Kasumi-1 (cell line): ENCODE measurements at regions not wholly inside any gene's neighbourhood (a gene's known extent, or its start where the extent isn't known, plus 50 kb on each side); places are given as distances from the start of the nearest gene placed in this dataset.

Experiments used
- DNase-seq, 2 experiments: peaks; one replicate each; lab custom pipeline; 2025; lab: John Stamatoyannopoulos, UW

DNA sequence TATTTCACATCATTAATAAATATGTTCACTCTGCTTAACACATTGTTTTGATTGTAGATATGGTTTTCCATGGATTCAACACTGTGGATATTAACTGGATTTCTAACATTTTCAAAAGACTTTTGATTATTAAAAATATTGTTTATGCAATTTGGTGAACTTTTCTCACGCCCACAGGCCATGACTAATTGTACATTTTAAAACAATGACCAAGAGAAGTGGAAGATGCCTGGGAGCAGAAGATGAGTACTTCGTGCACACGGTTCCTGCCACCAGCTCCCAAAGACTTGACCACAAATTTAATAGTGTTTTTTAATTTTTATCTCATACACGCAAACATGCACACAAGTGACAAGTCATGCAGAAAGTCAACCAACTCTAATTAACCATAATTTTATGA is 451.0 kb upstream of the ADARB2 start:
- no peak for DNase-seq

DNA sequence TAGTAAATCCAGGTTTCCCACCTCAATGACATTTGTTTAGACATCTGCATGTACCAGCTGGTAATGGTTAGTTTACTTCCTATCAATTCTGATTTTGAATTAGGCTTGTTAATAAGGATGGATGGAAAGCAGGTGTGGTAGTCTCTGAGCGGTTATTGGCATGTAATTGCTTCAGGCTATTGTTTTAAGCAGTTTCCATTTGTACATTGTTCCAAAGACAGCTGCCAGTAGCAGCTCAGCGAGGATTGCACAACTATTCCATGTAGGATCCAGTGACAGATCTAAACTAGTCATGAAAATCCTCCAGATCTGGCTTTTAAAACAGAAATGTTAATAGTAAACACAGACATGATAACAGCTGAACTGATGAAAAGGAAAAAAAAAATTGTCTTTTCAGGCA is 436.0 kb upstream of the ADARB2 start:
- DNase-seq = no peak

DNA sequence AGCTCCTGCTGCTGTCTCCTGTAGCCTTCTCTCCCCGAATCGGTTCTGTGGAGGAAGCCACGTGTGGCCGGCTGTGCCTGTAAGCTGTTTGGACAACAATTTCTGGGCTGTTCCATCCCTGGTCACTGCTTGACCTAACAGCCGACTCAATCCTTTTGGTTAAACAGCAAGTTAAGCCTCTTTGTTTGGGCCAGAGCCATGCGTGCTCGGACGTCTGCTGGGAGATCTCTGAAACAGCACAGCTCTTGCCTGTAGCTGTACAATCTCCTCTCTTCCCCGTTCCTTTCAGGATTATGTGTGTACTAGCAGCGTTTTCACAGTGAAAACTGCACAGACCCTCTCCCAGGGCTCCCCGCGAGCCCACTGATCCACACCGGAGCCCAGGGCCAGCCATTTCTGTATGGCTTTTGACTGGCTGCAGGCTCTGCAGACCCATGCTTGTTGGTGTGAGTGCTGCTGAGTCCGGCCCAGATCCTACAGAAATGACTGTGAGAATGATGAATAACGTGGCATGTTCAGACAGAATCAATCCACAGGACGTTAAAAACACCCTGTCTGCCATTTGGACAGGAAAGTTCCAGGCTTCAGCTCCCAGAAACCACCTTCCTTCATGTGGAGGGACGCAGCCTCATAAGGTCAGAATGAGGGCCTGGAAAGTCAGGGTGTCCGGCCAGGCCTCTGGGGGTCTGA is 428.6 kb upstream of the ADARB2 start:
- DNase-seq = no peak

DNA sequence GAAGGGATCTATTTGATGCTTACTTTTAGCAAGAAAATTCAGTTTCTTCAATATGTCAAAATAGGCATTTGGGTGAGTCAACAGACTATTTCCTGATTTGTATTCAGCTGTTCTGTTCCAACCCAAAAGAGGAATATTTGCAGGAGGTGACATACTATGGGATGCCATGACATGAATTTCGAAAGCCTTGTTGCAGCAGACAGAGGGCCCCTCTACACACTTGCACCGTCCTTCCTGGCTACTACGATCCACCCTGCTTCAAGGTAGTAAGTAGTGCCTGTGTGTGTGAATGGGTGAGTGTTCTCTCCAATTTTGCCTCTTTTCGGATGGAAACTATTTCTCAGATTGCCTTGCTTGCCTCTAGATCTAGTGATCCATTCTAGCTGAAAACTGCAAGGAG is 413.0 kb upstream of the ADARB2 start:
- DNase-seq = no peak

DNA sequence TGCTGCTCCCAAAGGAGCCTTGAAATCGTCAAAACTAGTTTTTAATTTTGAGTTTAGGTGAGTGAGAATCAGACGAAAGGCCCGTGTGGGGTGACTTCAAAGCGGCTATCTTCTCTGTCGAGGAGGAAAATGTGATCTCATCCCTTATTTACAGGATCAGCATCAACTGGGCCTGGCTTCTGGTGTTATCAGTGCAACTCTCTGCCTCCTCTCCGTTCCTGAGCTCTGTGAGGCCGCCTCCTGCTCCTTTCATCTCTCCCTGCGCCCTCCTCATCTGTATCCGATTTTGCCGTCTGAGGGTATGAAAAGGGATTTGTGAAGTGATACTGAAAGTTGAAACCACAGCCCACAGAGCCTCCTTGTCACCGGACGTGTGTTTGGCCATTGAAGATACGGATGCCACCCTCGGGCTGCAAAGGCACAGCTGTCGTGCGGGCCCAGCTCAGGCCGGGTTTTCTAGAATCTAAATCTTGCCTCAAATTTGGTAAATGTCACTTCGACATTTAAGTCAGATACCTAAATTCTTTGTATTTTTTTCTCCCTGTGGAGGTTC is 408.7 kb upstream of the ADARB2 start:
- DNase-seq = no peak

DNA sequence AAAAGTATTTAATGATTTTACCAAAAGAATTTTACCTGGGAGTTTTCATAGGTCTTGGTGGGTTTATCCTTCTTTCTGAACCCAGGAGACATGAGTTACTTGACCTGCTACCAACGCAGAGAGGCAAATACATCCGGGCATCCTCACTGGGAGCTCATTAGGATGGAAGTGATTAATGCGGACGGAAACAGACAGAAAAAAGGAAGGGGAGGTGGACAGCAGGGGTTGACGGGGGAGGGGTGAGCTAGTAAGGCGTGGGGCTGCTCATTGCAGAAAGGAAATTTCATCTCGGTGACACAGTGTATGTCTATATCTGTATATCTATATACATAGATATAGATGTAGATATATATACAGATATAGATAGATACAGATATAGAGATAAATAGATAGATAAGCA is 408.2 kb upstream of the ADARB2 start:
- DNase-seq = no peak

DNA sequence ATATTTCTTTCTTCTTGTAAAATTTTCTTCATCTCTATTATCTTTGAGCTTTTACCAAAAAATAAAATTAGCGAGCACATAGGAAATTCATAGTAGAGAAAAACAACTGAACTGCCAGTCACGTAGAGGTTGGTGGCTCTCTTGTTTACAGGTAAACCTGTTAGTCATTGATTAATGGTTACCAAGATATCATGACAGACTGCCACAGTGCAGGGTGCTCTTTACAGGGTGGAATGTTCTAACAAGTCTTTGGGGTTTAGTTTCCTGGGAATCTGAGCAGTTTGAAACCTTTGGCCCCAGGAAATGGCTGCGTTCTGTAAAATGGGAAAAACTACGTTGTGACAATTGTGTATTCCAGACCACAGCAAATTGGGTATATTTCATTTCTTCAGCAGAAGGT is 407.3 kb upstream of the ADARB2 start:
- DNase-seq = no peak

- no peak for DNase-seq
Observed at GRCh38 chr10:2143213-2143835, 406.0 kb upstream of the ADARB2 start.

GRCh38 chr10:2139746-2140145 is 402.4 kb upstream of the ADARB2 start:
- DNase-seq = no peak

DNA sequence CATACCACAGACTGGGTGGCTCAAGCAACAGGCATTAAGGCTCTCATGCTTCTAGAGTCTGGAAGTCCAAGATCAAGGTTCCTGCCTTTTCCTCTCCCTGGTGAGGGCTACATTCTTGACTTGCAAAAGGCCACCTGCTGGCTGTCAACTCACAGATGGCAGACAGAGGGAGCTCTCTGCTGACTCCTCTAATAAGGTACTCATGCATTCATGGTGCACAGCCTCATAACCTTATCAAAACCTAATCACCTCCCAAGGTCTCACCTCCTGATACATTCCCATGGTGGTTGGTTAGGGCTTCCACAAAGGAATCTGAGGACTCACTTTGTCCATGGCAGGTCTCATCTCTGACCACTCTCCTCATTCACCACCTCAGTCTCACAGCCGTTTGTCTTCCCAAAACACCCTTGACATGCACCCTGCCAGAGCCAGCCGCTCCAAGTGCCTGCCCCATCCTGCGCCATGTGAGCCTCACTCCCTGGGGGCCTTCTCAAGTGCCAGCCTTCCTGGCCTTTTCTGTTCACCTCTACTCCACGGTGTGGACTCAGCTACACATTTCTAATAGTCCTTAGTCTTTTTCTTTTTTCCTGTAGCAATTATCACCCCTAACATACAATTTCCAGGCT is 400.3 kb upstream of the ADARB2 start:
- peak in 1 of 2 experiments; percentile 6 for DNase-seq

GRCh38 chr10:2130705-2131305 is 393.5 kb upstream of the ADARB2 start:
- no peak for DNase-seq

DNA sequence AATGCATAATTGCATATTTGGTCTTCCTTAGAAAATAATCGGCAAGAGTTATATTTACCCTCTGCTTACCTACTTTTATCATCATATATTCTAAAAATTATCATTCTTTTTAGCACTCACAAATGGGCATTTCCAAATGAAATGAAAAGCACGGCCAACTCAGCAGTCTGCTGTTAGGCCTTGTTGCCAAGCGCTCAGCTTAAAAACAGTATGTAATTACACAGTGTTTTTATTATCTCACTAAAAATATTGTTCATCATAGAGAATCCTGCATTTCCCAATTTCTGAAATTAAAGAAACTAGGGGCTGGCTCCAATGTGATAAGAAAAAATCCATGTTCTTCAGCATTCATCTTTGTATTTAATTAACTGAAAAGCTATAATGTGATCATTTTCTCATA is 391.7 kb upstream of the ADARB2 start:
- no peak for DNase-seq

GRCh38 chr10:2124135-2124534 is 386.8 kb upstream of the ADARB2 start:
- no peak for DNase-seq

- DNase-seq = no peak
Observed at GRCh38 chr10:2122431-2123124, 385.3 kb upstream of the ADARB2 start.

DNA sequence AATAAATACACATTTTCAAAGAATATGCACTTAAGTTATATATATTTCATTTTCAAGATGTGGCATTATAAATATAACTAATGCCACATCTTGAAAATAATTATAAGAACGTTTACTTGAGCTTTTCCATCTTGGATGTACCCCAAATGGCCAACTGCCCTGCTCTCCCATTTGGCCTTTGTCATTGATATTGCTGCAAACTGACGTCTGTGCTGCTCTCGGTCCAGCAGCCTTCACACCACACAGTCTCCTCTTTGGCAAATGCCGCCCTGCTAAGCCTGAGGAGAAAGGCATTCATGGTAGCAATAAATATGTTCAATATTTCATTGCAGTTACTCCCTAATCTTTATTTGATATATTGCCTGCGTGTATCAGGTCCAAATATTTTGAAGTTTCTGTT is 384.6 kb upstream of the ADARB2 start:
- no peak for DNase-seq

- no peak for DNase-seq
Observed at GRCh38 chr10:2121315-2121714, 384.0 kb upstream of the ADARB2 start.

DNA sequence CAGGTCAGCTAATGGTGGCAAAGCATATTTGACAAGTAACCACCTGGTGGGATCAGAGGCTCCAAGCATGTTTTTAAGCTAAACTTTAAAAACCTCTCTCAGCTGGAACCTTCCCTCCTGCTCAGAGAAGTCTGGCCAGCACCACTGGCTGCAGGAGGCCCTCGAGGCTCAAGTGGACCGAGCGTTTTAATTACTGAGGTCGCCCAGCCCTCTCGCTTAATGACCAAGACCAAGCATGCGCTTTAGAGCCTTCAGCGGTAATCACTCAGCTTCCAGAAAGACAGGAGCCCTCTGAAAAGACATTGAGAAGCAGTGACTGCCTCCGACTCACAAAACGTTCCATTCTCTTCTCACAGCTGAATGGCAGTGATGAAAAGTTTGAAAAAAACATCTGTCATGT is 383.4 kb upstream of the ADARB2 start:
- no peak for DNase-seq

DNA sequence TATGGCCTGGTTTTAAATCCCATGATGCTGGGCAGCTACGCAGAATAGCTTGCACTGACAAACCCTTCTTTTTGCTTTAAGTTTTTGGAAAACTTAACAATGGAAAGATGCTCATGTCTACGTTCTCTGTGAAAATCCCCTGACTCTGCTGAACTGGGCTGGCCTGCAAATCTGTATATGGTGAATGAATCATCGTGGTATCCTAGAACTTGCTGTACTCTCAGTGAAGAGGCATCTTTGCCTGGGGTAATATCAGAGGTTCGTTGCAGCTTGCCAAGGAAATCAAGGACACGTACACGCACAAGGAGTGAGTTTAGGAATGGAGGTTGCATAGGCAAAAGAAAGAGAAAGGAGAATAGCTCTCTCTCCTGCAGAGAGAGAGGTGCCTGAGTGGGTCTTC is 382.0 kb upstream of the ADARB2 start:
- no peak for DNase-seq

DNA sequence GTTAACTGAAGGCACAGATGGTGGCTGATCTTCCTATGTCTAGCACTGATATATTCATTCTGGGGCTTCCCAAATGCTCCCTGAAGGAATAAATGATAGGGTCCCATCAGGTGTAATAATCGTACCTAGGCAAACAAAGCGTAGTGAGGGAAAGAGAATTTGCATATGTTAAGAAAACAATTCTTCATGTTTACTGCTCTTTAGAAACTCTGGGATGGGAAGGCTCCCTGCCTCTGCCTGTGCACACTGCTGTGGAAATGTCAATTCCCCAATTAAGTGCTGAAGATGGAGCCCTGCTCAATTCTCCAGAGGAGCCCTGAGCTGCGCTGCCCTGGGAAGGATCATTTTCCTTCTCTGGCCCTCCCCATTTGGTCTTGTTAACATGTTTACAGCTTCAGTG is 380.9 kb upstream of the ADARB2 start:
- no peak for DNase-seq

DNA sequence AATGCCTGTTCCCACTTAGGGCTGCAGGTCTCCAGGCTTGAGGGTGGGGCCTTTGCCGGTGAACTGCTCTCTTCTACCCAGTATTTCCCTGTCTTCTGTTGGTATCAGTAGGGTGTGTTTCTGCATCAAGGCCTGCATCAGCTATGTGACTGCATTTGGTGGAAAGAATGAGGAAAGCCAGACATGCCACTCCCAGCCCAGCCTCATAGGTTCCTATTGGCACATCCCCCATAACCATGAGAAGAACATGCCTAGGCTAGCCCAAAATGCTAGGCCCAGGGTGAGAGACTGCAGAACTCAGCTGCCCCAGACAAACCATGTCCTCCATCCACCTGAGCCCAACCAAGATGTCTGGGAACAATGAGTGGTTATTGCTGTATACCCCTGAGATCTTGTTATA is 380.3 kb upstream of the ADARB2 start:
- no peak for DNase-seq

DNA sequence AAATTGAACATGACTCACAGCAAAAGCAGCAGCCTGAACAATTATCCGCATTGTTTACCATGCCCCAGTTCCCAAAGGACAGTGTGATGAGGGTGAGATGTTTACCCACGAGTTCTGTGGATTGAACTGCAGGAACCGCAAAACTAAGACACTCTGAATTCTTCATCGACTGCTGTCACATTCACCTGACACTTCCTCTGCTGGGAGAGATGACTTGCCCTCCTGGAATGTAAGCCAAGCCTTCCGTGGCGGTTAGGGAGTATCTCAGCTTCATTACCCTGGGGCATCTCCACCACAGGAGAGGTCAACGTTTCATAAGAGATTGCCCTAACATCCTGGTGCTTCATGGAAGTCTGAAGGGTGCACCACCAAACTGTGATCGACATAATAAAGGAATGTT is 374.6 kb upstream of the ADARB2 start:
- no peak for DNase-seq

- no peak for DNase-seq
Observed at GRCh38 chr10:2108496-2108895, 371.2 kb upstream of the ADARB2 start.
